HEK293 (cell line): ENCODE measurements at regions not wholly inside any gene's neighbourhood (a gene's known extent, or its start where the extent isn't known, plus 50 kb on each side); places are given as distances from the start of the nearest gene placed in this dataset.

Experiments used
- CTCF ChIA-PET: fragments of 350-600 bp; formaldehyde crosslinking; extraction: SDS; loops from one replicate; lab custom pipeline; 2021; ENCODE audit warnings: antibody characterized with exemption; lab: Yijun Ruan, JAX
- POLR2A ChIA-PET: fragments of 300-600 bp; formaldehyde crosslinking; extraction: SDS; loops from one replicate; lab custom pipeline; 2020; ENCODE audit warnings: antibody characterized with exemption, inconsistent platforms; lab: Yijun Ruan, JAX
- H3K27ac ChIP-seq: fragments of 200-500 bp; sonication (Bioruptor generic); 2 replicates; pipeline ENCODE4 v1.5.1; 2014; ENCODE audit warnings: low read depth, low read length, control low read depth, inconsistent platforms; ENCODE audit errors: extremely low read depth
- H3K36me3 ChIP-seq, 2 experiments: fragments of 200-500 bp in 1 of 2; sonication (Bioruptor generic) in 1 of 2; 1 replicate in 1 of 2; 2 replicates in 1 of 2; pipeline ENCODE4 v1.5.1; 2014 to 2017; ENCODE audit warnings: inconsistent platforms in 2 of 2, low read length in 2 of 2; ENCODE audit not compliant: control insufficient read depth in 2 of 2, insufficient read depth in 1 of 2
- H3K4me1 ChIP-seq: fragments of 200-500 bp; sonication (Bioruptor generic); 2 replicates; pipeline ENCODE4 v1.5.1; 2014; ENCODE audit warnings: mild to moderate bottlenecking, low read length, inconsistent platforms; ENCODE audit not compliant: control insufficient read depth, insufficient read depth
- H3K4me3 ChIP-seq: 2 replicates; pipeline ENCODE4 v1.5.1; 2011; ENCODE audit warnings: low read depth, mild to moderate bottlenecking, control low read depth, low read length, moderate library complexity
- H3K9me3 ChIP-seq: fragments of 200-500 bp; sonication (Bioruptor generic); 2 replicates; pipeline ENCODE4 v1.5.1; 2014; ENCODE audit warnings: low read depth, low read length, inconsistent platforms; ENCODE audit not compliant: control insufficient read depth, insufficient read depth
- GLI2 ChIP-seq: fragments of 450-650 bp; formaldehyde crosslinking; IDR thresholded peaks from 2 replicates; pipeline ENCODE4; 2017; ENCODE audit warnings: missing biosample characterization, missing genetic modification characterization, low read depth, borderline replicate concordance
- PATZ1 ChIP-seq: fragments of 450-650 bp; formaldehyde crosslinking; IDR thresholded peaks from 2 replicates; pipeline ENCODE4 v1.5.1; 2016; ENCODE audit warnings: missing biosample characterization, missing genetic modification characterization
- PRDM10 ChIP-seq: fragments of 450-650 bp; formaldehyde crosslinking; IDR thresholded peaks from 2 replicates; pipeline ENCODE4 v1.5.1; 2016; ENCODE audit warnings: missing biosample characterization, missing genetic modification characterization
- SCRT1 ChIP-seq: fragments of 450-650 bp; formaldehyde crosslinking; IDR thresholded peaks from 2 replicates; pipeline ENCODE4 v1.5.1; 2016; ENCODE audit warnings: missing biosample characterization, missing genetic modification characterization, borderline replicate concordance
- ZFHX2 ChIP-seq: fragments of 450-650 bp; formaldehyde crosslinking; conservative IDR thresholded peaks from 2 replicates; pipeline ENCODE4 v1.5.1; 2016; ENCODE audit warnings: missing biosample characterization, missing genetic modification characterization
- ZIC2 ChIP-seq: fragments of 450-650 bp; formaldehyde crosslinking; IDR thresholded peaks from 2 replicates; pipeline ENCODE4 v1.5.1; 2016; ENCODE audit warnings: missing biosample characterization, missing genetic modification characterization
- ZNF146 ChIP-seq: fragments of 450-650 bp; formaldehyde crosslinking; IDR thresholded peaks from 2 replicates; pipeline ENCODE4 v1.5.1; 2016; ENCODE audit warnings: missing biosample characterization, missing genetic modification characterization
- ZNF23 ChIP-seq: fragments of 450-650 bp; formaldehyde crosslinking; IDR thresholded peaks from 2 replicates; pipeline ENCODE4 v1.5.1; 2016; ENCODE audit warnings: missing biosample characterization, missing genetic modification characterization, borderline replicate concordance
- ZNF514 ChIP-seq: fragments of 450-650 bp; formaldehyde crosslinking; IDR thresholded peaks from 2 replicates; pipeline ENCODE4 v1.5.1; 2016; ENCODE audit warnings: missing biosample characterization, missing genetic modification characterization
- ZNF521 ChIP-seq: fragments of 450-650 bp; formaldehyde crosslinking; IDR thresholded peaks from 2 replicates; pipeline ENCODE4 v1.5.1; 2017; ENCODE audit warnings: missing biosample characterization, mild to moderate bottlenecking, missing genetic modification characterization
- ZNF544 ChIP-seq: fragments of 450-650 bp; formaldehyde crosslinking; IDR thresholded peaks from 2 replicates; pipeline ENCODE4 v1.5.0; 2017; ENCODE audit warnings: missing biosample characterization, missing genetic modification characterization
- ZNF600 ChIP-seq: fragments of 450-650 bp; formaldehyde crosslinking; IDR thresholded peaks from 2 replicates; pipeline ENCODE4 v1.5.1; 2016; ENCODE audit warnings: missing biosample characterization, missing genetic modification characterization
- TF ChIP-seq, protein P1 (sequence below): fragments of 450-650 bp; formaldehyde crosslinking; conservative IDR thresholded peaks from 2 replicates; pipeline ENCODE4 v1.5.1; 2016; ENCODE audit warnings: low read depth, missing biosample characterization, missing genetic modification characterization
- TF ChIP-seq, protein P2 (sequence below): fragments of 450-650 bp; formaldehyde crosslinking; IDR thresholded peaks from 2 replicates; pipeline ENCODE4 v1.5.1; 2017; ENCODE audit warnings: missing biosample characterization, missing genetic modification characterization
- TF ChIP-seq, protein P3 (sequence below): fragments of 450-650 bp; formaldehyde crosslinking; IDR thresholded peaks from 2 replicates; pipeline ENCODE4; 2016; ENCODE audit warnings: missing biosample characterization, missing genetic modification characterization

GRCh38 chr16:79721270-79721669 lies 120.7 kb upstream of the MAF start:
- Histone ChIP-seq H3K4me1 (peaks cover 13% of the 10 kb centered on the region), H3K36me3 (no peaks in the 10 kb centered on the region), H3K9me3 (no peaks in the 10 kb centered on the region), H3K4me3 (no peak overlapping the region), H3K27ac (no peak overlapping the region)
- ChIA-PET POLR2A (no interaction called here), CTCF (interaction anchor here (0.7 kb wide), 1 partner anchor 1010 kb away, joined by 3 read pairs; no protein-coding TSS in a partner anchor)
- TF ChIP-seq ZNF544 (tag by site-specific recombination) = no peak
- no peak for TF ChIP-seq ZFHX2 (tag by site-specific recombination)
- no peak for TF ChIP-seq ZNF521 (tag by site-specific recombination)
- TF ChIP-seq, protein P1, sequence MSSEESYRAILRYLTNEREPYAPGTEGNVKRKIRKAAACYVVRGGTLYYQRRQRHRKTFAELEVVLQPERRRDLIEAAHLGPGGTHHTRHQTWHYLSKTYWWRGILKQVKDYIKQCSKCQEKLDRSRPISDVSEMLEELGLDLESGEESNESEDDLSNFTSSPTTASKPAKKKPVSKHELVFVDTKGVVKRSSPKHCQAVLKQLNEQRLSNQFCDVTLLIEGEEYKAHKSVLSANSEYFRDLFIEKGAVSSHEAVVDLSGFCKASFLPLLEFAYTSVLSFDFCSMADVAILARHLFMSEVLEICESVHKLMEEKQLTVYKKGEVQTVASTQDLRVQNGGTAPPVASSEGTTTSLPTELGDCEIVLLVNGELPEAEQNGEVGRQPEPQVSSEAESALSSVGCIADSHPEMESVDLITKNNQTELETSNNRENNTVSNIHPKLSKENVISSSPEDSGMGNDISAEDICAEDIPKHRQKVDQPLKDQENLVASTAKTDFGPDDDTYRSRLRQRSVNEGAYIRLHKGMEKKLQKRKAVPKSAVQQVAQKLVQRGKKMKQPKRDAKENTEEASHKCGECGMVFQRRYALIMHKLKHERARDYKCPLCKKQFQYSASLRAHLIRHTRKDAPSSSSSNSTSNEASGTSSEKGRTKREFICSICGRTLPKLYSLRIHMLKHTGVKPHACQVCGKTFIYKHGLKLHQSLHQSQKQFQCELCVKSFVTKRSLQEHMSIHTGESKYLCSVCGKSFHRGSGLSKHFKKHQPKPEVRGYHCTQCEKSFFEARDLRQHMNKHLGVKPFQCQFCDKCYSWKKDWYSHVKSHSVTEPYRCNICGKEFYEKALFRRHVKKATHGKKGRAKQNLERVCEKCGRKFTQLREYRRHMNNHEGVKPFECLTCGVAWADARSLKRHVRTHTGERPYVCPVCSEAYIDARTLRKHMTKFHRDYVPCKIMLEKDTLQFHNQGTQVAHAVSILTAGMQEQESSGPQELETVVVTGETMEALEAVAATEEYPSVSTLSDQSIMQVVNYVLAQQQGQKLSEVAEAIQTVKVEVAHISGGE (tag by site-specific recombination) = no peak
- no peak for TF ChIP-seq ZNF23
- TF ChIP-seq GLI2 = no peak
- no peak for TF ChIP-seq PATZ1 (tag by site-specific recombination)
- no peak for TF ChIP-seq ZNF514 (tag by site-specific recombination)
- no peak for TF ChIP-seq ZNF600 (tag by site-specific recombination)
- no peak for TF ChIP-seq ZNF146 (tag by site-specific recombination)
- no peak for TF ChIP-seq PRDM10 (tag by site-specific recombination)
- TF ChIP-seq SCRT1 (tag by site-specific recombination) = no peak
- TF ChIP-seq, protein P2, sequence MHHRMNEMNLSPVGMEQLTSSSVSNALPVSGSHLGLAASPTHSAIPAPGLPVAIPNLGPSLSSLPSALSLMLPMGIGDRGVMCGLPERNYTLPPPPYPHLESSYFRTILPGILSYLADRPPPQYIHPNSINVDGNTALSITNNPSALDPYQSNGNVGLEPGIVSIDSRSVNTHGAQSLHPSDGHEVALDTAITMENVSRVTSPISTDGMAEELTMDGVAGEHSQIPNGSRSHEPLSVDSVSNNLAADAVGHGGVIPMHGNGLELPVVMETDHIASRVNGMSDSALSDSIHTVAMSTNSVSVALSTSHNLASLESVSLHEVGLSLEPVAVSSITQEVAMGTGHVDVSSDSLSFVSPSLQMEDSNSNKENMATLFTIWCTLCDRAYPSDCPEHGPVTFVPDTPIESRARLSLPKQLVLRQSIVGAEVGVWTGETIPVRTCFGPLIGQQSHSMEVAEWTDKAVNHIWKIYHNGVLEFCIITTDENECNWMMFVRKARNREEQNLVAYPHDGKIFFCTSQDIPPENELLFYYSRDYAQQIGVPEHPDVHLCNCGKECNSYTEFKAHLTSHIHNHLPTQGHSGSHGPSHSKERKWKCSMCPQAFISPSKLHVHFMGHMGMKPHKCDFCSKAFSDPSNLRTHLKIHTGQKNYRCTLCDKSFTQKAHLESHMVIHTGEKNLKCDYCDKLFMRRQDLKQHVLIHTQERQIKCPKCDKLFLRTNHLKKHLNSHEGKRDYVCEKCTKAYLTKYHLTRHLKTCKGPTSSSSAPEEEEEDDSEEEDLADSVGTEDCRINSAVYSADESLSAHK = no peak
- TF ChIP-seq, protein P3, sequence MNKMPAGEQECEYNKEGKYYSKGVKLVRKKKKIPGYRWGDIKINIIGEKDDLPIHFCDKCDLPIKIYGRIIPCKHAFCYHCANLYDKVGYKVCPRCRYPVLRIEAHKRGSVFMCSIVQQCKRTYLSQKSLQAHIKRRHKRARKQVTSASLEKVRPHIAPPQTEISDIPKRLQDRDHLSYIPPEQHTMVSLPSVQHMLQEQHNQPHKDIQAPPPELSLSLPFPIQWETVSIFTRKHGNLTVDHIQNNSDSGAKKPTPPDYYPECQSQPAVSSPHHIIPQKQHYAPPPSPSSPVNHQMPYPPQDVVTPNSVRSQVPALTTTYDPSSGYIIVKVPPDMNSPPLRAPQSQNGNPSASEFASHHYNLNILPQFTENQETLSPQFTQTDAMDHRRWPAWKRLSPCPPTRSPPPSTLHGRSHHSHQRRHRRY (tag by site-specific recombination) = no peak
- TF ChIP-seq ZIC2 (tag by site-specific recombination) = no peak
